ENCODE measurements at regions not wholly inside any gene's neighbourhood (a gene's known extent, or its start where the extent isn't known, plus 50 kb on each side); places are given as distances from the start of the nearest gene placed in this dataset.

- TF ChIP-seq, protein P1, sequence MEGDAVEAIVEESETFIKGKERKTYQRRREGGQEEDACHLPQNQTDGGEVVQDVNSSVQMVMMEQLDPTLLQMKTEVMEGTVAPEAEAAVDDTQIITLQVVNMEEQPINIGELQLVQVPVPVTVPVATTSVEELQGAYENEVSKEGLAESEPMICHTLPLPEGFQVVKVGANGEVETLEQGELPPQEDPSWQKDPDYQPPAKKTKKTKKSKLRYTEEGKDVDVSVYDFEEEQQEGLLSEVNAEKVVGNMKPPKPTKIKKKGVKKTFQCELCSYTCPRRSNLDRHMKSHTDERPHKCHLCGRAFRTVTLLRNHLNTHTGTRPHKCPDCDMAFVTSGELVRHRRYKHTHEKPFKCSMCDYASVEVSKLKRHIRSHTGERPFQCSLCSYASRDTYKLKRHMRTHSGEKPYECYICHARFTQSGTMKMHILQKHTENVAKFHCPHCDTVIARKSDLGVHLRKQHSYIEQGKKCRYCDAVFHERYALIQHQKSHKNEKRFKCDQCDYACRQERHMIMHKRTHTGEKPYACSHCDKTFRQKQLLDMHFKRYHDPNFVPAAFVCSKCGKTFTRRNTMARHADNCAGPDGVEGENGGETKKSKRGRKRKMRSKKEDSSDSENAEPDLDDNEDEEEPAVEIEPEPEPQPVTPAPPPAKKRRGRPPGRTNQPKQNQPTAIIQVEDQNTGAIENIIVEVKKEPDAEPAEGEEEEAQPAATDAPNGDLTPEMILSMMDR (IDR thresholded peaks at IDR 0.05; ENCODE audit: poor library complexity, severe bottlenecking) = no peak
- TF ChIP-seq MXI1 (conservative IDR thresholded peaks at IDR 0.05; ENCODE audit: poor library complexity, severe bottlenecking) (no peak), POLR2AphosphoS5 (IDR thresholded peaks at IDR 0.05) (no peak)
Observed at GRCh38 chr13:79212064-79212619, 193.9 kb downstream of the RBM26 start.
